HG03196 (cell line): ENCODE measurements at regions not wholly inside any gene's neighbourhood (a gene's known extent, or its start where the extent isn't known, plus 50 kb on each side); places are given as distances from the start of the nearest gene placed in this dataset.

Source experiments
- ATAC-seq: cut with Tn5 transposase; IDR thresholded peaks from one replicate; pipeline ENCODE4 v1.9.1; 2021; ENCODE audit not compliant: unreplicated experiment

DNA sequence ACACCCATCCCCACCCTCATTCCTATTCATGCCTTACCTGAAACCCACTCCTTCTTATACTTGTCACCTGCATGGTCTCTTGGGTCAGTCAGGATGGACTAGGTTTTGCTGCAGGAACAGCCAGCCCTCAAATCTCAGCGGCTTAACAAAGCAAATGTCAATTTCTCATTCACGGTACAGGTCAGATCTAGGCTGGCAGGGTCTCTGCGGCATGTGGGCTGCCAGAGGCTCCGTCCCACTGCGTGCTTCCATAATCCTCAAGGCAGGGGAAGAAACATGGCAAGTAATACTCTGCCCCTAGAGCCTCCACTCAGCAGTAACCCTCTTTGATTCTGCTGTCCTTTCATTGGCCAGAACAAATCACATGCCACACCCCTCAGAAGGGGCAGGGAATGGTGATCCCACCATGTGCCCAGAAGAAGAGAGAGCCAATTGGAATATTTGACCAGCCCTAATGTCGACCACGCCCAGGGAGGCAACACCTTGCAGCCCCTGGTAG, 114.9 kb upstream of the ZMIZ1 start:
- no peak for ATAC-seq

DNA sequence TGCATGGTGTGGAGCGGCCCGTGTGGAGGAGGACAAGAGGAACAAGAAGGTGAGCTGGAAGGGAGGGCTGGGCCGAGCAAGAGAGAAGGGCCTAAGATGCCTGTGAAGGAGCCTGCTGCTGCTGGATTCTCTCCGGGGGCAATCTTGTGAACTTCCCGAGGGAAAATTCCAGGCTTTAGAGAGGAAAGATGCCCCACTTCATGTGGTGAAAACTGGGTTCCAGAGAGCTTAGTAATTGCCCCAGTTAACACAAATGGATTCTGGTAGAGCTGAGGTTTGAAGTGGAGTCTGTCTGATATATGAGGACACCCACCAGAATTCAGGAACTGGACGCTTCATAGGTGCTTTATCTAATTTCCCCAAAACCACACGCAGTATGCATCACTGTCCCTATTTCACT, 114.1 kb upstream of the ZMIZ1 start:
- no peak for ATAC-seq

DNA sequence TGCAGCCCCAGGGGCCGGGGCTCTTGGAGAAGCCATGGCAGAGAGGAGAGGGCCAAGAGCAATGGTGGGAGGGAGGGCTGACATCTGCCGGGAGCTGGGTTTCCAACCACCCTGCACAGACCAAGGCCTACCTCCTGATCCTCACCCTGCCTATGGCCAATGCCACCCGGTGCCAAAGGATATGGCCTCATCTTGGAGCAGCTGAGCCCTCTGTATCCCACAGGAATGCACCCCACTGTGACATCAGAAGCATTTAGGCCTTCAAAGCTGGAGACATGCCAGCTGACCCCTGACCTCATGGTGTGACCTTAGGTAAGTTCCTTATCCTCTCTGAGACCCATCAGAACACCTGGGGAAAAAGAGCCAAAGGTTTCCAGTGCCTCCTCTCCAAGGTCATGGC, 113.6 kb upstream of the ZMIZ1 start:
- ATAC-seq = no peak

DNA sequence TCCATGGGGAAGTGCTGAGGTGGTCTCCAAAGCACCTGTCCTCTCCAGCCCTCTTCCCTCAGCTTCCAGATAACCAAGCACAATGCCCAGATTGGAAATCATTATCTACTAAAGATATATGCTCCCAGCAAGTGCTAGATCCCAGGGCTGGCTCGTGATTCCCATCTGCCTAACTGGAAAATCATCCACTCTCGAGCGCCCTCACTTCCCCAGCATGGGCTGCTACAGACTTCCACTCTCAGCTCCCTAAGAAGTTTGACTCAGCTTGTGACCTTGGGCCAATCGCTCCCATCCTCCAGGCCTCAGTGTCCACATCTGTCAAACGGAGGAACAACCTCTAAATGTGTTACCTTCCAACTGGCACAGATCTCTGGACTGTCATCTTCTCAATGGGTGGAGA, 112.4 kb upstream of the ZMIZ1 start:
- ATAC-seq = no peak

DNA sequence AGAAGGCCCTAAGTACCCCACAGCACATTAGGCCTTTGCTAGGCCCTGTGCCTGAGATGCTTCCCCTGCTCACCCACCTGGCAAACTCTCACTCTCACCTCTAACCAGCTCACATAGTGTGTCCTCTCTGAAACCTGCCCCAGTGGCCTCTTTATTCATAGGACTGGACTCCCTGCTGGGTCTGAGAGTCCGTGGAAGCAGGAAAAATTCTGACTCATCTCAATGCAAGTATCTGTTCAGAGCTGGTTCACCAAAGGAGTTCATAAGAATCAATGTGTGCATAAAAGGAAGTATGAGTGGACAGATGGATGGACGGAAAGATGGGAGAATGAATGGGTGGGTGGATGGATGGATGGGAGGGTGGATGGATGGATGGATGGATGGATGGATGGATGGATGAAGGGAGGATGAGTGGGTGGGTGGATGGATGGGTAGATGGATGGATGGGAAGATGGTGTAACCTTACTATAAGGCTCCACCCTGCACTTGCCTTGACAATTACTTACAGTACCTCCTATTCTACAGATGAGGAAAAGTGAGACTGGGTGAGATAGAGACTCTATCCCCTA, 111.2 kb upstream of the ZMIZ1 start:
- ATAC-seq = no peak

- no peak for ATAC-seq
These were observed 109.4 kb upstream of the ZMIZ1 start for GRCh38 chr10:78959217-78959923.

- no peak for ATAC-seq
These were observed 108.9 kb upstream of the ZMIZ1 start for GRCh38 chr10:78959924-78960285.

- no peak for ATAC-seq
These were observed 108.4 kb upstream of the ZMIZ1 start for GRCh38 chr10:78960316-78960800.

DNA sequence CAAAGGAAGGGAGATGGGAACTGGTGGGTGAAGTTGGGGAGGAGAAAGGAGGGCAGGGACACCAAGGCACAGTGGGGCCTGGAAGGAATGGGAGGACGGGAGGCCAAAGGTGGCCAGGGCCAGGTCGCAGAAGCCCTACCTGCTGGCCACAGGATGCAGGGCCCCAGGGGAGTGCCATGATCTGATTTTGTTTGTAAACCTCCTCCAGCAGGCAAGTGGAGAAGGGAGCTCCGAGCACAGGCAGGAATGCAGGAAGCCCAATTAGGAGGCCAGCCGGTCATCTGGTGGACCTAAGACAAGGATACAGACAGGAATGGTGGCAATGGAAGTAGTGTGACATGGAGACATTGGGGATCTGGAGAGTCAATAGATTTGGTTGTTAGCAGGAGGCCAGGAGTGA, 107.0 kb upstream of the ZMIZ1 start:
- ATAC-seq = no peak

DNA sequence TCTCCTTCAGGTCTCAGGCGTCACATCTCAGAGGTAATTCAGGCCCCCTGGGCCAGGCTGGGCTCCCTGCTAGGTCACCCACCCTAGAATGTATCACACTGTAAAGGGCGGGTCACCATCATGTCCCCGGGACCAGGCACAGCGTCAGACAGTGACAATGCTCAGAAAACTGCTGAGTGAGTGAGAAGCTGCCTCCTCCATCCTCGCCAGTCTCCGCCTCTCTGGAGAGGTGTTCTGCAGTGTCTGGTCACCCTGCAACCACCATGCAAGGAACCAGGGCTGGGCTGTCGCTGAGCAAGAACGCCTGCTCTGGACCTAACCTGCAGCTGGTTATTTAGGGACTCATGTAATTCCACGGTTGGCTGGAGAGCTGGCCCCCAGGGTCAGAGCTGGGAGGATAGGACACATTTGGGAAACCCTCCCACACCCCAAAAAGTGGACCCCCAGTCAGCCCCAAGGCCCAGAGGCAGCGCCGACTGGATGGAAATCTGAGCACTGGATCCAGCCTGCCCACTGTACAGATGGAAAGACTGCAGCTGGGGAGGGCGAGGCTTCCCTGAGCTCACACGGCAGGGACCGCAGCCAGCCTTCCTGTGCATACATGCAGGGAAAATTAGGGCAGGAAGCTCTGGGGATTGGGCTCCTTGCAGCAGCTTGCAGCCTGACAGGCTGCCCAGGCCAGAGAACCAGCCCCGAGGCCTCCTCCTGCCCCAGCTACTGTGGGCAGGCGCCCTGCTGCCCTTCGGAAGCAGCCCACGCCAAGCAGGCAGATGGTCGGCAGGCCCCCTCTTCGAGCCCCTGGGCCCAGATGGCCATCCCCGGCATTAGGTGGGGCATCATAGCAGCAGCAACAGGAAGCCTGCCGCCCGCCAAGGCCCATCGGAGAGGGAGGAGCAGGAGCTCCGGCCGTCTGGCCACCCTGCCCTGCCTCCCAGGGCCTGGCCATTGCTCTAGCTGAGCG, 105.4 kb upstream of the ZMIZ1 start:
- no peak for ATAC-seq

DNA sequence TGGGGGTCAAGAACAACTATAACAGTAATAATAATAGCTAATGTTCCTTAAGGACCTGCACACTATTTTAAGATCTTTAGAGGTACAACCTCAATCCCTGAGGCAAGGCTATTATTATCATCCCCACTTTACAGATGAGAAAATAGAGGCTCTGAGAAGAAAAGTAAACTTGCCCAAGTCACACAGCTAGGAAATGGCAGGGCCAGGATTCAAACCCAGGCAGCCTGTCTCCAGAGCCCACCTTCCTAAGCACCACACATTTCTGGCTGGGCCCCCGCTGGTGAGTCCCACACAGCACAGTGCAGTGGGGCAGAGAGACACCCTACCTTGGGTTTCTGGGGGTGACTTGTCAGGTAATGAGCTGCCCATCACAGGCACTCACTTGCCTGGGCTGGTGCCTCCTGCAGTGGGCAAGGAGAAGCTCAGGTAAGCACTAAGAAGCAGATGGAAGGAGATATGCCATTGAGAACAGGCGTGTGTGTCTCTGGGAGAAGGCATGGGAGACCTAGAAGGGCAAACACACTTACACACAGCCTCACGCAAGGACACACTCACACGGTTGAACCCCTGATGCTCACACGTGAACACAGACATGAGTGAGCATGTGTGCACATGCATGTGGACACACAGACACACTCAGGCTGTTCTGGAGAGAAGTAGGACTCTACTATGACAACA, 104.4 kb upstream of the ZMIZ1 start:
- ATAC-seq = no peak

- no peak for ATAC-seq
These were observed 103.7 kb upstream of the ZMIZ1 start for GRCh38 chr10:78964952-78965633.

- no peak for ATAC-seq
These were observed 102.5 kb upstream of the ZMIZ1 start for GRCh38 chr10:78966182-78966787.

- no peak for ATAC-seq
These were observed 101.8 kb upstream of the ZMIZ1 start for GRCh38 chr10:78966844-78967488.

- ATAC-seq = no peak
These were observed 100.3 kb upstream of the ZMIZ1 start for GRCh38 chr10:78968300-78968942.

- ATAC-seq = no peak
These were observed 99.8 kb upstream of the ZMIZ1 start for GRCh38 chr10:78968943-78969342.

- ATAC-seq = no peak
These were observed 99.0 kb upstream of the ZMIZ1 start for GRCh38 chr10:78969719-78970118.

DNA sequence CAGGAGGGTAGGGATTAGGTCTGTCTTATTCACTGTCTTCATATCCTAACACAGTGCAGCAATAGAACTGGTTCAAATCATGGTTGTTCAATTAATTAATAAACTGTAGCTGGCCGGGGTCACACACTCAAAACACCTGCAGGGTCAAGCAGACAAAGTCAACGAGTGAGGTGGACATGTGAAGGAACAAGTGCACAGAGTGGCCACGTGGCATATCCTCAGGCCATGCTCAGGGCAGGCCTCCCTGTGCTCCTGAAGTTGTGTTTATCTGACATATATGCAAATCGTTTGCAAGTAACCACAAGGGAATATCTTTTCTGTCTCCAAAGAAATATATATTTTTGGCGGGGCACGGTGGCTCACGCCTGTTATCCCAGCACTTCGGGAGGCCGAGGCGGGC, 98.5 kb upstream of the ZMIZ1 start:
- no peak for ATAC-seq

DNA sequence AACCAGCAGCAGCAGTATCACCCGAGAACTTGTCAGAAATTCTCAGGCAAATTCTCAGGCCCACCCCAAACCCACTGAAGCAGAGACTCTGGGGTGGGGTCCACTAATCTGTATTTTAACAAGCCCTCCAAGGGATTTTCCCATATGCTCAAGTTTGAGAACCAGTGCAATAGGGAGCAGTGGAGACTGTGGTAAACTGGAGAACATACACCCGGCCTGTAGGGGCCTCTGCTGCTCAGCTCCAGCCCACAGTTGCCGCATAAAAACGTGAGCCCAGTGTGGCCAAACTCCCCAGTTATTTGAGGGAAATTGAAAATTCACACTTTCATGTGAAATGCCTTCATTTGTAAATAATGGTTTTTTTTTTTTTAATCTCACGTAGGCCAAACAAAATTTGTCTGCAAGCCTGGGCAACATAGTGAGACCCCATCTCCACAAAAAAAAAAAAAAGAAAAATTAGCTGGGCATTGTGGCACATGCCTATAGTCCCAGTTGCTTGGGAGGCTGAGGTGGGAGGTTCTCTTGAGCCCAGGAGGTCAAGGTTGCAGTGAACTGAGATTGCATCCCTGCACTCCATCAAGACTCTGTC, 97.6 kb upstream of the ZMIZ1 start:
- ATAC-seq = no peak
